ENCODE measurements at regions not wholly inside any gene's neighbourhood (a gene's known extent, or its start where the extent isn't known, plus 50 kb on each side); places are given as distances from the start of the nearest gene placed in this dataset.
A peak's percentile ranks its signal among the peaks of the same experiment; 100 is the strongest.

DNA sequence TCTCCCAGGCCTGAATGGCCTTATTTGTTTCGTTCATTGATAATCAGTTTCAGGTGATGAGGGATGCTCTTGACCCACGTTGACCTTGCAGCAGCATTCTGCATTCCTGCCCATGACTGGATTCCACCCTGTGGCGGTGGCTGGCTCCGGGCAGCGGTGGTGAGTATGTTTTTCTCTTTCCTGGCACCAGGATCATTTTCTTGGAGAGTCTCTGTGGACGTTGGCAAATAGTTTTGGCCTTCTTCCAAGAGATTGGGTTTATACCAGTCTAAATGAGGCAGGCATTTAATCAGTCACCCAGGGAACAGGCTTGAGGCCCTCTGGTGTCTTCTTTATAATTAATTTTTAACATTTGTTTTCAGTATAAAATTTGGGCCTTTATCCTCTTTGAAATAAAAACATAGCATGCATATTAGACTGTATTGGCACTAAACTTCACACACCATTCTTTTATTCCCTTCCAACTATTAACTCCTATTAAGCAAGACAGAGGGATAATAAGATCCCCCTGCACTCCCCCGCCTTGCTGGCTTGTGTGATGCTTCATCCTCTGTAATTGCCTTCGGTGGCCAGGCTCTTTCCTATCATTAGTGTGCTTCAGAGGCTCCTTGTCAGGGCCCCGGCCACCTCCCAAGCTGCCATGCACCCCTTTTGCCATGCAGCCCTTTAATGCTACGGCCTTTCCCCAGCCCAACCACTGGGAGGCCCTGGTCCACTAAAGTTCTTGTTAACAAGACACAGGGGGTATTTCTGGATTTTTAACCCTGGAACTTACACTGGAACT is 176.2 kb upstream of the TOPAZ1 start:
- Histone ChIP-seq H3K36me3 (ENCODE audit: control insufficient read depth in 2 of 2, extremely low read depth in 1 of 2, insufficient read depth in 2 of 2, low read length in 2 of 2) (no peaks in the 10 kb centered on the region), H3K4me2 (ENCODE audit: control insufficient read depth, extremely low read depth, insufficient read depth, low read depth, low read length) (no peak overlapping the region), H3K4me3 (ENCODE audit: control insufficient read depth in 2 of 3, extremely low read depth in 1 of 3, insufficient read depth in 2 of 3, low read depth in 1 of 3, low read length in 3 of 3) (no peak overlapping the region), H3K27ac (ENCODE audit: control insufficient read depth, insufficient read depth, low read length) (no peak overlapping the region), H2AFZ (ENCODE audit: control insufficient read depth, low read length) (no peak overlapping the region), H3K27me3 (ENCODE audit: control insufficient read depth, extremely low read depth, insufficient read depth, low read length) (no peaks in the 10 kb centered on the region), H4K20me1 (ENCODE audit: control insufficient read depth, extremely low read depth, insufficient read depth, low read length) (no peaks in the 10 kb centered on the region), H3K9ac (ENCODE audit: control insufficient read depth, extremely low read depth, insufficient read depth, low read length) (no peak overlapping the region), H3K9me1 (ENCODE audit: control insufficient read depth, extremely low read depth, insufficient read depth, low read length) (peaks cover 2% of the 10 kb centered on the region), H3K79me2 (ENCODE audit: control insufficient read depth, insufficient read depth, low read length) (no peaks in the 10 kb centered on the region), H3K9me3 (ENCODE audit: control insufficient read depth, low read depth, low read length) (no peaks in the 10 kb centered on the region), H3K4me1 (ENCODE audit: control insufficient read depth, extremely low read depth, insufficient read depth, low read length) (peaks cover 11% of the 10 kb centered on the region)
- TF ChIP-seq, protein P1, sequence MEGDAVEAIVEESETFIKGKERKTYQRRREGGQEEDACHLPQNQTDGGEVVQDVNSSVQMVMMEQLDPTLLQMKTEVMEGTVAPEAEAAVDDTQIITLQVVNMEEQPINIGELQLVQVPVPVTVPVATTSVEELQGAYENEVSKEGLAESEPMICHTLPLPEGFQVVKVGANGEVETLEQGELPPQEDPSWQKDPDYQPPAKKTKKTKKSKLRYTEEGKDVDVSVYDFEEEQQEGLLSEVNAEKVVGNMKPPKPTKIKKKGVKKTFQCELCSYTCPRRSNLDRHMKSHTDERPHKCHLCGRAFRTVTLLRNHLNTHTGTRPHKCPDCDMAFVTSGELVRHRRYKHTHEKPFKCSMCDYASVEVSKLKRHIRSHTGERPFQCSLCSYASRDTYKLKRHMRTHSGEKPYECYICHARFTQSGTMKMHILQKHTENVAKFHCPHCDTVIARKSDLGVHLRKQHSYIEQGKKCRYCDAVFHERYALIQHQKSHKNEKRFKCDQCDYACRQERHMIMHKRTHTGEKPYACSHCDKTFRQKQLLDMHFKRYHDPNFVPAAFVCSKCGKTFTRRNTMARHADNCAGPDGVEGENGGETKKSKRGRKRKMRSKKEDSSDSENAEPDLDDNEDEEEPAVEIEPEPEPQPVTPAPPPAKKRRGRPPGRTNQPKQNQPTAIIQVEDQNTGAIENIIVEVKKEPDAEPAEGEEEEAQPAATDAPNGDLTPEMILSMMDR (optimal IDR thresholded peaks at IDR 0.05 in 1 of 3, IDR thresholded peaks at IDR 0.05 in 1 of 3, conservative IDR thresholded peaks at IDR 0.05 in 1 of 3; ENCODE audit: extremely low read depth in 1 of 3, insufficient read depth in 2 of 3, low read length in 3 of 3), result peak in 1 of 3 experiments; percentile 2
- no peak for TF ChIP-seq EZH2 (IDR thresholded peaks at IDR 0.05; ENCODE audit: low read length)
- DNase-seq (ENCODE audit: low read depth, low spot score) (no peak), FAIRE-seq (peak; percentile 48)
- dilution Hi-C loops (cut with MboI; ENCODE audit: extremely low pct_ligation_motif_present, low sequenced_read_pairs), result no loop called here

DNA sequence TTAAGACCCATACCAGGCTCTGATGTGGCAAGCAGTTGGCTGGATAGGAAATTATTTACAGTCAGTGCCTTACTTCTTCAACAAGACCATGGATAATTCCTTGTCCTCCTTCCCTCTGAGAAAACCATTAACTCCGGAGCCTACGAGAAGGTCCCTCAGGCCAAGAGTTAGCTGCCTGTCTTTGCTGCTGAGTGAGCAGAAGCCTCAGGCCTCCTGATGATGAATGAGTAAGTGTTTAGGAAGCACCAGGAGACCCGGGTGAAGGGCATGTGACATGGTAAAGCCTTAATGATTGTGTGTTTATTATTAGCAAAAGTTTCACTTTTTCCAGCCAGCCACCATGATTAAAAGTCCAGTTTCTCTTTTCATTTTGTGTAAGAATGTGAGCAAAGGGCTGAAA is 174.9 kb upstream of the TOPAZ1 start:
- Histone ChIP-seq H3K9me1 (ENCODE audit: control insufficient read depth, extremely low read depth, insufficient read depth, low read length) (peaks cover 2% of the 10 kb centered on the region), H3K36me3 (ENCODE audit: control insufficient read depth in 2 of 2, extremely low read depth in 1 of 2, insufficient read depth in 2 of 2, low read length in 2 of 2) (no peaks in the 10 kb centered on the region), H3K79me2 (ENCODE audit: control insufficient read depth, insufficient read depth, low read length) (no peaks in the 10 kb centered on the region), H4K20me1 (ENCODE audit: control insufficient read depth, extremely low read depth, insufficient read depth, low read length) (no peaks in the 10 kb centered on the region), H3K4me3 (ENCODE audit: control insufficient read depth in 2 of 3, extremely low read depth in 1 of 3, insufficient read depth in 2 of 3, low read depth in 1 of 3, low read length in 3 of 3) (no peak overlapping the region), H3K27me3 (ENCODE audit: control insufficient read depth, extremely low read depth, insufficient read depth, low read length) (no peaks in the 10 kb centered on the region), H3K9me3 (ENCODE audit: control insufficient read depth, low read depth, low read length) (no peaks in the 10 kb centered on the region), H3K27ac (ENCODE audit: control insufficient read depth, insufficient read depth, low read length) (no peak overlapping the region), H3K4me2 (ENCODE audit: control insufficient read depth, extremely low read depth, insufficient read depth, low read depth, low read length) (no peak overlapping the region), H2AFZ (ENCODE audit: control insufficient read depth, low read length) (no peak overlapping the region), H3K4me1 (ENCODE audit: control insufficient read depth, extremely low read depth, insufficient read depth, low read length) (peaks cover 11% of the 10 kb centered on the region), H3K9ac (ENCODE audit: control insufficient read depth, extremely low read depth, insufficient read depth, low read length) (no peak overlapping the region)
- peak; percentile 76 for FAIRE-seq
- dilution Hi-C loops (cut with MboI; ENCODE audit: extremely low pct_ligation_motif_present, low sequenced_read_pairs), result no loop called here
- TF ChIP-seq, protein P1 (optimal IDR thresholded peaks at IDR 0.05 in 1 of 3, IDR thresholded peaks at IDR 0.05 in 1 of 3, conservative IDR thresholded peaks at IDR 0.05 in 1 of 3; ENCODE audit: extremely low read depth in 1 of 3, insufficient read depth in 2 of 3, low read length in 3 of 3), result no peak
- DNase-seq (ENCODE audit: low read depth, low spot score), result no peak

Data from keratinocyte (primary cell).